ENCODE measurements at regions not wholly inside any gene's neighbourhood (a gene's known extent, or its start where the extent isn't known, plus 50 kb on each side); places are given as distances from the start of the nearest gene placed in this dataset.

DNA sequence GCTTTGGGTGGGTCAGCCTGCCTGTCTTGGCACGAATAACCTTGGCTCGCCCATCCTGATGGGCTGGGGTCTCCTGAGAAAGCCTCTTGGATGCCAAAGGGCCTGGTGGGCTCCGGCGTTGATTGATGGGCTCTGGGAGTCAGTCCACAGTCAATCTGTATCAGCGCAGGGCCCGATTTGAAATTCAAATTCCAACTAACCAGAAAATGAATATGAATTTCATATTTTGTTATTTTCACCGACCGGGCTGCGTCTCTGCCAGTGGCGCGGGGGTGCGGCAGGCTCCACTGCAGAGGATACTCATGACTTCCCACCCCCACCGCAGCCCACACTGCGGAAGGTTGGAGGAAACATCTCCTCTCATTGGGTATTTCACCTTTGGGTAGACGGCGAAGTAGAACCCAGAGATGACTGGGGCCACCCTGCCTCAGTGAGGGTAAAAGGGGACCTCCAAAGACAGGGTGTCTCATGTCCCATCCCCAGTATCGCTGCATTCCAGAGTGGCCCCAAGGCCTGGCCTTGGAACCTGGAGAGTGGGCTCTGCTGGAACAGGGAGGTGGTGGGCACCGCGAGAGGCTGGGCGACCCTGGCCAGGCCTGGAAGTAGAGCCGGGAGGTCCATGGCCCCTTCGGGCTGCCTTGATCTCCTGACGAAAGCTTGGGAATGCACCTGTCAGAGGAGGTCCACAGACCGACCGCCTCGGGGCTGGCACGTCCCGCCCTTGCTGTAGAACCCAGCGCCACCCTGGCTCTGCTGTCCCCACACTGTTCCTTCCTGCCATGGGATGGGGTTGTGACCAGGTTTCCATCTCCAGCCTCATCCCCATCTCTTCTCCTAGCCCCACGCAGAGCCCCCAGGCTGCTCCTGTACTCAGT lies 54.8 kb upstream of the SORCS2 start:
- Histone ChIP-seq H3K9me2 (ENCODE audit: insufficient read depth) (no peaks in the 10 kb centered on the region), H3K4me2 (ENCODE audit: low read length) (no peak overlapping the region), H3K4me1 (ENCODE audit: control insufficient read depth in 1 of 2, insufficient read depth in 2 of 2, low read length in 2 of 2) (peaks cover 0 to 9% of the 10 kb centered on the region in 2 experiments; a peak in 2 of 4 replicates), H2AFZ (ENCODE audit: low read depth, low read length, poor library complexity, severe bottlenecking) (no peak overlapping the region), H3K79me2 (ENCODE audit: insufficient read depth, low read length) (no peaks in the 10 kb centered on the region), H3K27ac (ENCODE audit: low read depth, low read length) (no peak overlapping the region), H3K36me3 (ENCODE audit: control insufficient read depth in 1 of 2, insufficient read depth in 2 of 2, low read length in 2 of 2) (no peaks in the 10 kb centered on the region), H3K9me3 (ENCODE audit: control insufficient read depth in 1 of 2, insufficient read depth in 1 of 2, low read depth in 1 of 2, low read length in 2 of 2) (no peaks in the 10 kb centered on the region), H3K9ac (ENCODE audit: low read length) (no peak overlapping the region), H4K20me1 (ENCODE audit: insufficient read depth) (no peaks in the 10 kb centered on the region), H3K4me3 (replicated peaks in 1 of 2; ENCODE audit: low read depth in 1 of 2, low read length in 2 of 2) (no peak overlapping the region), H3K27me3 (ENCODE audit: insufficient read depth, low read length) (no peaks in the 10 kb centered on the region)
- DNase-seq (ENCODE audit: low read depth, low spot score): no peak
- TF ChIP-seq ELF1 (IDR thresholded peaks at IDR 0.05; ENCODE audit: borderline replicate concordance, low read depth) (no peak), TCF7L2 (IDR thresholded peaks at IDR 0.05; ENCODE audit: borderline replicate concordance, extremely low read depth, insufficient read depth, insufficient read length) (no peak), POLR2A (IDR thresholded peaks at IDR 0.05; ENCODE audit: borderline replicate concordance, extremely low read depth, insufficient read depth, insufficient read length) (no peak), EZH2 (IDR thresholded peaks at IDR 0.05) (no peak), SIN3A (IDR thresholded peaks at IDR 0.05; ENCODE audit: low read depth) (no peak), ZFX (IDR thresholded peaks at IDR 0.05) (no peak), YY1 (IDR thresholded peaks at IDR 0.05; ENCODE audit: extremely low read depth, insufficient replicate concordance, low read depth, low read length) (no peak), FOSL1 (IDR thresholded peaks at IDR 0.05; ENCODE audit: low read depth) (no peak), SP1 (IDR thresholded peaks at IDR 0.05; ENCODE audit: low read depth) (no peak), POLR2AphosphoS5 (IDR thresholded peaks at IDR 0.05; ENCODE audit: low read depth, low read length) (no peak), JUND (IDR thresholded peaks at IDR 0.05) (no peak), ZNF274 (IDR thresholded peaks at IDR 0.05; ENCODE audit: low read depth, low read length) (no peak), EZH2phosphoT487 (IDR thresholded peaks at IDR 0.05; ENCODE audit: borderline replicate concordance) (no peak), SRF (IDR thresholded peaks at IDR 0.05; ENCODE audit: low read depth) (no peak), RAD21 (IDR thresholded peaks at IDR 0.05; ENCODE audit: low read depth) (no peak), CBX3 (IDR thresholded peaks at IDR 0.05; ENCODE audit: low read depth) (no peak)
- TF ChIP-seq, protein P1, sequence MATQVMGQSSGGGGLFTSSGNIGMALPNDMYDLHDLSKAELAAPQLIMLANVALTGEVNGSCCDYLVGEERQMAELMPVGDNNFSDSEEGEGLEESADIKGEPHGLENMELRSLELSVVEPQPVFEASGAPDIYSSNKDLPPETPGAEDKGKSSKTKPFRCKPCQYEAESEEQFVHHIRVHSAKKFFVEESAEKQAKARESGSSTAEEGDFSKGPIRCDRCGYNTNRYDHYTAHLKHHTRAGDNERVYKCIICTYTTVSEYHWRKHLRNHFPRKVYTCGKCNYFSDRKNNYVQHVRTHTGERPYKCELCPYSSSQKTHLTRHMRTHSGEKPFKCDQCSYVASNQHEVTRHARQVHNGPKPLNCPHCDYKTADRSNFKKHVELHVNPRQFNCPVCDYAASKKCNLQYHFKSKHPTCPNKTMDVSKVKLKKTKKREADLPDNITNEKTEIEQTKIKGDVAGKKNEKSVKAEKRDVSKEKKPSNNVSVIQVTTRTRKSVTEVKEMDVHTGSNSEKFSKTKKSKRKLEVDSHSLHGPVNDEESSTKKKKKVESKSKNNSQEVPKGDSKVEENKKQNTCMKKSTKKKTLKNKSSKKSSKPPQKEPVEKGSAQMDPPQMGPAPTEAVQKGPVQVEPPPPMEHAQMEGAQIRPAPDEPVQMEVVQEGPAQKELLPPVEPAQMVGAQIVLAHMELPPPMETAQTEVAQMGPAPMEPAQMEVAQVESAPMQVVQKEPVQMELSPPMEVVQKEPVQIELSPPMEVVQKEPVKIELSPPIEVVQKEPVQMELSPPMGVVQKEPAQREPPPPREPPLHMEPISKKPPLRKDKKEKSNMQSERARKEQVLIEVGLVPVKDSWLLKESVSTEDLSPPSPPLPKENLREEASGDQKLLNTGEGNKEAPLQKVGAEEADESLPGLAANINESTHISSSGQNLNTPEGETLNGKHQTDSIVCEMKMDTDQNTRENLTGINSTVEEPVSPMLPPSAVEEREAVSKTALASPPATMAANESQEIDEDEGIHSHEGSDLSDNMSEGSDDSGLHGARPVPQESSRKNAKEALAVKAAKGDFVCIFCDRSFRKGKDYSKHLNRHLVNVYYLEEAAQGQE (IDR thresholded peaks at IDR 0.05; ENCODE audit: low read depth): no peak
- TF ChIP-seq, protein P2, sequence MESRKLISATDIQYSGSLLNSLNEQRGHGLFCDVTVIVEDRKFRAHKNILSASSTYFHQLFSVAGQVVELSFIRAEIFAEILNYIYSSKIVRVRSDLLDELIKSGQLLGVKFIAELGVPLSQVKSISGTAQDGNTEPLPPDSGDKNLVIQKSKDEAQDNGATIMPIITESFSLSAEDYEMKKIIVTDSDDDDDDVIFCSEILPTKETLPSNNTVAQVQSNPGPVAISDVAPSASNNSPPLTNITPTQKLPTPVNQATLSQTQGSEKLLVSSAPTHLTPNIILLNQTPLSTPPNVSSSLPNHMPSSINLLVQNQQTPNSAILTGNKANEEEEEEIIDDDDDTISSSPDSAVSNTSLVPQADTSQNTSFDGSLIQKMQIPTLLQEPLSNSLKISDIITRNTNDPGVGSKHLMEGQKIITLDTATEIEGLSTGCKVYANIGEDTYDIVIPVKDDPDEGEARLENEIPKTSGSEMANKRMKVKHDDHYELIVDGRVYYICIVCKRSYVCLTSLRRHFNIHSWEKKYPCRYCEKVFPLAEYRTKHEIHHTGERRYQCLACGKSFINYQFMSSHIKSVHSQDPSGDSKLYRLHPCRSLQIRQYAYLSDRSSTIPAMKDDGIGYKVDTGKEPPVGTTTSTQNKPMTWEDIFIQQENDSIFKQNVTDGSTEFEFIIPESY (IDR thresholded peaks at IDR 0.05; ENCODE audit: extremely low read depth, insufficient replicate concordance, low read length): no peak
- TF ChIP-seq, protein P3, sequence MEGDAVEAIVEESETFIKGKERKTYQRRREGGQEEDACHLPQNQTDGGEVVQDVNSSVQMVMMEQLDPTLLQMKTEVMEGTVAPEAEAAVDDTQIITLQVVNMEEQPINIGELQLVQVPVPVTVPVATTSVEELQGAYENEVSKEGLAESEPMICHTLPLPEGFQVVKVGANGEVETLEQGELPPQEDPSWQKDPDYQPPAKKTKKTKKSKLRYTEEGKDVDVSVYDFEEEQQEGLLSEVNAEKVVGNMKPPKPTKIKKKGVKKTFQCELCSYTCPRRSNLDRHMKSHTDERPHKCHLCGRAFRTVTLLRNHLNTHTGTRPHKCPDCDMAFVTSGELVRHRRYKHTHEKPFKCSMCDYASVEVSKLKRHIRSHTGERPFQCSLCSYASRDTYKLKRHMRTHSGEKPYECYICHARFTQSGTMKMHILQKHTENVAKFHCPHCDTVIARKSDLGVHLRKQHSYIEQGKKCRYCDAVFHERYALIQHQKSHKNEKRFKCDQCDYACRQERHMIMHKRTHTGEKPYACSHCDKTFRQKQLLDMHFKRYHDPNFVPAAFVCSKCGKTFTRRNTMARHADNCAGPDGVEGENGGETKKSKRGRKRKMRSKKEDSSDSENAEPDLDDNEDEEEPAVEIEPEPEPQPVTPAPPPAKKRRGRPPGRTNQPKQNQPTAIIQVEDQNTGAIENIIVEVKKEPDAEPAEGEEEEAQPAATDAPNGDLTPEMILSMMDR (IDR thresholded peaks at IDR 0.05 in 2 of 3, conservative IDR thresholded peaks at IDR 0.05 in 1 of 3; ENCODE audit: borderline replicate concordance in 1 of 3, insufficient read depth in 1 of 3, low read depth in 2 of 3, low read length in 2 of 3): no peak
- TF ChIP-seq, protein P4, sequence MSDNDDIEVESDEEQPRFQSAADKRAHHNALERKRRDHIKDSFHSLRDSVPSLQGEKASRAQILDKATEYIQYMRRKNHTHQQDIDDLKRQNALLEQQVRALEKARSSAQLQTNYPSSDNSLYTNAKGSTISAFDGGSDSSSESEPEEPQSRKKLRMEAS (IDR thresholded peaks at IDR 0.05): no peak
- intact Hi-C loops (cut with micrococcal nuclease): no loop called here
- ATAC-seq: no peak
- POLR2A ChIA-PET: no interaction called here
- RAD21 ChIA-PET (ENCODE audit: low non-redundant PET in 1 of 2, low total read pairs in 2 of 2, uncharacterized antibody in 2 of 2, unreplicated experiment in 2 of 2): no interaction called here
- CTCF ChIA-PET: no interaction called here
- BruUV-seq (replicated peaks): no TSS peak

All from HCT116 (cell line).